ENCODE measurements at regions not wholly inside any gene's neighbourhood (a gene's known extent, or its start where the extent isn't known, plus 50 kb on each side); places are given as distances from the start of the nearest gene placed in this dataset.

DNA sequence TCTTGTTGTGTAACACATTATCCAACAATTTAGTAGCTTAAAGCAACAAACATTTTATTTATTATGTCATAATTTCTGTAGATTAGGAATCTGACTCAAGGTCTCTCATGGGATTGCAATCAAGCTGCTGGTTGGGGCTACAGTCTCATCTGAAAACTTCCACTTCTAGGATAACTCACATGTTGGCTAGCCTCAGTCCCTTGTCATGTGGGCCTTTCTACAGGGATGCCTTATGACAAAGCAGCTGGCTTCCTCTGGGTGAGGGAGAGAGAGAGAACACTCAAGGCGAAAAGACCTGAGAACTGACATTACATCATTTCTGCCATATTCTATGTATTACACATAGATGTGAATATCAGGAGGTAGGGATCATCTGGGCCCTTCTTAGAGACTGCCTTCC lies 317.9 kb upstream of the VRK2 start:
- DNase-seq, result no peak

DNA sequence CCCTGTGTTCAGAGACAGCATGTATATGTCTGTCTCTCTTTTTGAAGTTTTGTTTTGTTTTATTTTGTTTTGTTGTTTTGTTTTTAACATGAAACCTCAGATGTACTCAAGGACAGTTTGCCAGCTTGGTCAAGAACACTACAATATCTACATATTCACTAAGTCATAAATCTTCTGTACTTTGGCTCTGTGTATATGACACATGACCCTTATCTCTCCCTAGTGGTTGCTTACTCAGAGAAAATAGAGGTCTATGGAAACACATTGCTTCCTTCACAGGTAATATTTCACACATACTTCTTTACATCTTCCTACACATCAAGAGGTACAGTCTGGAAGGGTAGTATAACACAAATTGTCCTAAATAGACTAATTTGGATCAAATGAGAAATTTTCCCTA lies 312.6 kb upstream of the VRK2 start:
- DNase-seq, result no peak

DNA sequence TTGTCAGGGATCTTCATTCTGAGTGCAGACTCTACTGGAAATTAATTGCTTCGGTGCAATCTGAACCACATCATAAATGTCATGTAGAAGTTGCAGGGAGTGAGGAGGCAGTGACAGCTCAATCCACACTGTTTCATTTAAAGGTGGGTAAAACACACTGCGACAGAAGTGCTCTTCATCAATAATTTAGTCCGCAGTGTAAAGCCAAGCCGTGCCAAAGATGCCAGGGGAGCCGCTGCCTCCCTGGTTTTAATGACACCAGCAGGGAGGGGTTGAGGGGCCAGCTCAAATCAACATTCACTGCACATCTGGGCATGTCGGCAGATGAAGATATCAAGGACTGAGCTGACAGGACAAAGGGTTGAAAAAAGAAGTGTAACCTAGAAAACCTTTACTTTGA lies 305.7 kb upstream of the VRK2 start:
- DNase-seq, result no peak

DNA sequence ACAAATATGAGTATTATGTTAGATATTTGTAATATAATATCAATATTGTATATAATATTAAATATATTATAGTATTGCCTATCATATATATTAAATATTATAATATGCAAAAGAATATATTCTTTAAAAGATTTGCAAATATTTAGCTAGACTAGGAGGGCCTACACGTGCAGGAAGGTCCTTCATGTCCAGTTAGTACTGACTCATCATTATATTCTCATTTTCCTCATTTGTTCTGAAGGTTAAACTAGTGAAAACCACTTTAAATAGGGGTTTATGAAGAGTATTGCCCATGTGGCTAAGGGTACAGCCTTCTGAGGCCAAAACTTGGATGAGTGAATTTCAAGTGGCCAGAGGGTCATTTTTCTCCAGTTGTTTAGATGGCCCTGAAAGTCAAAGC lies 293.0 kb upstream of the VRK2 start:
- DNase-seq, result no peak

DNA sequence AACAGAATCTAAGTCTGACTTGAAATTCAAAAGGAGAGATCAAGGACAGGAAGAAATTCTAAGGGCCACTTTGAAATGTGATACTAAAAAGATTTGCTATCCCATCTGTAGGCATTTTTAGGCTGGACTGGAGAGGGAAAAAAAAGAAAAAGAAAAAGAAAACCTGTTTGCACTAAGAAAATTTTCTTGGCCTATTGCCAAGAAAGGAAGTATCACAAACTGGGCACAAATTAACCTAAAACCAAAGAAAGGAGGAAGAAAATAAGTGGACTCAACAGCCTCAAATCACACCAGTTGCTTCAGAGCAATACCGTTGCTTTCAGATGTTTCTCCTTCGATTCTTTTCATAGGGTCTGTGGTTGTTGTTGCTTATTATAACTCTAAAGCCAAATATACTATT lies 287.9 kb upstream of the VRK2 start:
- DNase-seq, result no peak

DNA sequence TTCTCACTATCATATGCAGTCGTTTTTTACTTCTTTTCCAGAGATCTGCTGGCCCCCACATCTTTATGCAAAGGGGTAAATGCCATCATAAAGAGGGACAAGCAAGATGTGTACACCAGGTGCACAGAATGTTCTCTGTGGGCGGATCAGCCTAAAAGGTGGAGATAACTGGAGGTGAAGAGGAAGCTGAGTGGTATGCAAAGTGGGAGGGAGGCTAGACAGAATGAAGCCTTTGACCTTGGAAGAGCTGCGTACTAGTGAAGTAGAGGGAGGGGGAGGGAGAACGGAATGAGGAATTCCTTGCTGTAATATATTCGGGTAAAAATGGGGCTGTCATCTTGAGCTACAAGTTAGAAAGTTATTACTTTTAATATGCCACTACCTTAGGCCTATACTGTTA lies 287.5 kb upstream of the VRK2 start:
- DNase-seq, result no peak

DNA sequence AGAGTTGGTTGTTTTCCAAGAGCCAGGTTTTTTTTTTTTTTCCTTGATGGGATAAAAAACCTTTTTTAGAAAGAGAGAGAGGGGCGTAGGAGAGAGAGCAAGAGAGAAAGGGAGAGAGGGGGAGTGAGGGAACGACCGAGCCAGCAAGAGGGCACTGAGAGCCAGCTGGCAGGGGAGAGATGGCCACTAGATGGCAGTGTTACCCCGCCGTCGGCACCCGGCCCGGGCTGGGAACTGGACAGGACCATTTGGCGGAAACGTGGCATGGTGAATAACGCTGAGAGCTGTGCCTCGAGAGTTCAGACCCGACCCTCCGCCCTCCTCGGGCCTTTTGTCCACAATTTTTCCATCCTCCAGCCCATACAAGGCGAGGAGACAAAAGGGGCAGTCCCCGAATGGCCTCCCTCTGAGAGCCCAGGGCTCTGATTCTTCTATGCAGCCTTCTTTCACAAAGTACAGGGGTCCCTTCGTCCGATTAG lies 286.7 kb upstream of the VRK2 start:
- DNase-seq, result peak; percentile 86

DNA sequence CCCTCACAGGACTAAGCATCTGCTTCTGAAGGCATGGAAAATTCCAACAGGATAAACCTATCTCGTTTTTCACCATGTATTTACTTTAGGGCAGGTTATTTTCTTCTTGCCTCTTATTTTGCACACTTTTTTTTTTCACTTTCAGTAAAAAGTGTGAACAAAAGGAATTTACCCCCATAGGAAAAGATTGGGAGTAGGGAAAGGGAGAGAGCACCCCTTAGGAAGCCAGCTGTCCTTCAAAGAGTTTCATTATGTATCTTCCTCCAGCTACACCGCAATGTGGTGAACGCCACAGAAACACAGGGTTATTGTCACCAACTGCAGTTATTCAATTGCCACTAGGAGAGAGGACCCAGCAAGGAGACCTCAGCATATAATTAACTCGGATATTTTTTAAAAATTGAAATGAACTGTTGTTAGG lies 286.2 kb upstream of the VRK2 start:
- no peak for DNase-seq

DNA sequence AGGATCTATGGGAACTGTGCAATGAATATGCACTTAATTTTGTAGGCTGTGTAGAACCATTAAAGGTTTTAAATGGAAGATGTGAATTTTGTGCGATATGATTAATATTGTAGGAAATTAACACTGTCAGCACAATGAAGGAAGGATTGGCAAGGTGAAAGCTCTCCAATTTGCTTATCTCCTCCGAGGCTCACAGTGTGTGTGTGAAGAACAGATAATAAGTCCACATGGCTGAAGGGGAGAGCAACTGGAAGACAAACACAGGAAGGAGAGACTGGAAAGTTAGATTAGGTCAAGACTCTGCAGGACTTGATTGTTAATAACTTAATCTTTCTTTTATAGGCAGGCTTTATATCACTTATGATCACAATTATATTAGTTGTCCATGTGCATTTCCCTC lies 269.7 kb upstream of the VRK2 start:
- no peak for DNase-seq

DNA sequence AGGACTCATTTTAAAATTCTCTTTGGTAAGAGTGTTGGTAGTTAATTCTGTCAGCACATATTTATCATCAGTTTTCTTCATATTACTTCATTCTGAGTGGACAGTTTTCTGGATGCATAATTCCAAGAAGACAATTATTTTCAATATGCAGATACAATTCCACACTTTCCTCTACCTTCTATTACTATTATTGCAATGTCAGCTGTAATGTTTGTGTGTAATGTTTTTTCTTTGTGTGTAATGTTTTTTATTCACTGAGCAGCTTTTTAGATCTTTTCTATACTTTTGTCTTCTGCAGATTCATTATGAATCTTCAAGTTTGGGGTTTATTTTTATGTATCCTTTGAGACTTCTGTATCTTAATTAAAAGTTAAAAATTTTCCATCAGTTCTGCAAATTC lies 264.0 kb upstream of the VRK2 start:
- no peak for DNase-seq

DNA sequence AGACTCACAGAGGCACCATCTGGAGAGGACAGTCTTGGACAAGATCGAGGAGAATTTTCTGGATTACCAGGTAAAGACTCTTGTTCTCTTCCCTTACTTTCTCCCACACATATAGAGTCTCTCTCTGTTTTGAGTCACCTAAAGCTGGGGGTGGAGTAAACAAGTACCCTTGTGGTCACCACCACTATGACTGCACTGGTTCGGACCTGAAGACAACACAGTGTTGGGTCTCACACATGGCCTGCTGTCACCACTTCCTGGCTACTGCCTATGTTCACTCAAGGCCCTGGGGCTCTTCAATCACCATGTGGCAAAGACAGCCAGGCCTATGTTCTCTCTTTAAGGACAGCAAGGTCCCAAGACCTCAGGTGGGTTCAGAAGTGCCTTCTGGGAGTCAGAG lies 253.3 kb upstream of the VRK2 start:
- DNase-seq, result no peak

DNA sequence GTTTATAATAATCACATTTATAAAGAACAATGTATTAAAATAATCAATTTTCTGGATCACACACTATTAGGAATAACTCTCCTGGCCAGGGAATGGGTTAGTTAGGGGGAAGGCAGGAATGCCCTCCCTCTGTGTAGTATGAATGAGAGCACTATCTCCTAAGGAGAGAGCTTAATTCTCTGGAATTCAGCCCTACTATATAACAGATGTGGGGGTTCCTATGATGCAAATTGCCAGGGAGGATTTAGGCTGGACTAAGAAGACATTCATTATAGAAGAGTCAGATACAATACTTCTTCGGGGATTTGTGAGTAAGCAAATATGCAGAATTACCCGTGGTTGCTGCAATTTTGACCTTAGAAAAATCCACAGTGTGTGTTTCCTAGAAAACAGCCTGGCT lies 250.1 kb upstream of the VRK2 start:
- DNase-seq, result no peak

DNA sequence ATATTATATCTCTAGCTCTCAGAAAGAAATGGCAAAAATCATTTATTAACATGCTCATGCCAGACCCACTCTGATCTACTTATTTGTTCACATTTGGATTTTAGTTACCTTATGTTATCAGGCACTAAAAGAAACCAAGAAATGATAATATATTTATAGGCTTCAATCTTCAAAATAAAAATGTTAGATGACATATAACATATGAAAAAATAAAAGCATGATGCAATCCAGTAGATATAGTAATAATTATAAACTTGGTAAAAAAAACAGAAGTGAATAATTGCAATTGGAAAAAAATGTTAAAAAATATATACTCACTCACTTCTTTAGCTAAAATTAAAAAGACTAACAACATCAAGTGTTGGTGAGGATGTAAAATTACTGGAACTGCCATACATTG lies 248.3 kb upstream of the VRK2 start:
- no peak for DNase-seq

DNA sequence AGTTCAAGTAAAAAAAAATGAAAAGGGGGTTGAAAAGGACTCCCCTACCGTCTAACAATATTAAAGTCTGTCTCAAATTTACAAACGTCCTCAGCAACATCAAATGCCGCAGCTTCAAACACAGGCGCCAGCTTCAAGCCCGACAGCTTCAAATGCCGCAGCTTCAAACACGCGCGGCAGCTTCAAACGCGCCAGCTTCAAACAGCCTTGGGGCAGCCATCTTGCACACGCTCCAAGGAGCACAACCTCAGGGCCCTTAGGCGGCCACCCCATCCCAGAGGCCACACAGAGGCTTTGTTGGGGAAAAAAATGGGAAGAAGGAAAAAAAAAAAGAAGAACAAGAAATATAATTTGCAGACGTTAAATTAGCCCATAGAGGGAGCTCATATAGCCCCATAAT lies 244.4 kb upstream of the VRK2 start:
- no peak for DNase-seq

DNA sequence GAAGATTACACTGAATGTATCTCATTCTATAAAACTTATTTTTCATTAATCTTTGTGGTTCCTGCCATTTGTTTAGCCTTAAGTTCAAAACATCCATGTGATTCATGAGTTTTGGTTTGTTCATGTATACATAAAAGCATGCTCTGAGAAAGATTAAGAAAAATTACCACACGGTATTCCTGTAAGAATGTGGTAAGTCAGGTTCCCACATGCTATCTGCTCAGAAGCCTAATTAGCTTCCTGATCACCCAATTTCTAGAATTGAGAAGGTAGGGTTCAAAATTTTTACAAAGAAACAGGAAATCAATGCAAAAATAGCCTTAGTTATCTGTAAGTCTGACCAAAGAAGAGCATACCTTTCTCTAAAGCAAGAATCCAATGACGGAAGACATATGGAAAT lies 241.6 kb upstream of the VRK2 start:
- DNase-seq, result no peak

DNA sequence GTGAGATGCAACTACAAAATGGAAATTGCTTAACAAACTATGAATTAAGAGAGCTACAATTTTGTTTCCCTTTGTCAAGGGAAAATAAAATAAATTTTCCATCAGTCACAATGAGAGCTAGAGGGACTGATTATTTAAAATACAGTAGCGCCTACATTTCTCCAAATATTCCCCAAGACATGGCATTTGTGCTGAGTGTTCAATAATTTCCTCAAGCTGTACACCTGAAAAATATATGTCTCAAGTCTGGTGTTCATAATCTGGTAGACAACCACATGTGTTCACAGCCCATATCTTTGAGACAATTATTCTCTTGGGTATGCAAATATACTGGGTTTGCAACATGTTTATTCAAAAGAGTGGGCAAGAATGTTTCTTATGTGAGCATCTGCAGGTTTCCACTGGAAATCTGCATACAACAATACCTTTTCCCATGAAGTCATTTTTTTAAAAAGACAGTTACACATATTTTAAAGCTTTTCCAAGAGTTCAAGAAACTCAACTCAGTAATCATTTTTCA lies 240.1 kb upstream of the VRK2 start:
- no peak for DNase-seq

DNA sequence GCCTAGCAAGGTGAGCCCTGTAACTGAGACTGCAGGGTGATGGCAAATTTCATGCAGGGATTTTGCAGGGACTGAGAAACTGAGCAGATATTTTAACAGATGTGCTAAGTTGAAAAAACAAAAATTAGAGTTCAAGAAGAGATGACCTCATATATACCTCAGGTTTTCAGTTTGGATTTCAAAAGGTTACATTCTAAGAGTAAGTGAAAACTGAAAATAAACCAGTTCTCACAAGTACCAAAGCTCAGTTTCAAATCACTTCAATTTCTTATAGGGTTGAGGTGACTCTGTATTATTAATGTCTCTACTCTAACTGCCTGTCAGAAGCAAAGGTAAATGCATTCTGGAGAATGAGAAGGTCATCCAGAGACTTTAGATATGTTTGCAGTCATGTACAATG lies 237.4 kb upstream of the VRK2 start:
- no peak for DNase-seq

DNA sequence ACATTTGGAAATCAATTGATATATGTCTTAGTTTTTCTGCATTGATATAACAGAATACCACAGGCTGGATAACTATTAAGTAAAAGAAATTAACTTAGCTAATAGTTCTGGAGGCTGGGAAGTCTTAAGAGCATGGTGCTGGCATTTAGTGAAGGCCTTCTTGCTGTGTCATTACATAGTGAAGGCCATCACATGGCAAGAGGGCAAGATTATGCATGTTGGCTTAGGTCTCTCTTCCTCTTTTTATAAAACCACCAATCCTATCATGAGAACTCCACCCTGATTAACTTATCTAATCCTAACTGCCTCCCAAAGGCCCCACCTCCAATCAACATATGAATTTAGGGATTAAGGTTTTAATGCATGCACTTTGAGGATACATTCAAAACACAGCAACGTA lies 225.5 kb upstream of the VRK2 start:
- no peak for DNase-seq

DNA sequence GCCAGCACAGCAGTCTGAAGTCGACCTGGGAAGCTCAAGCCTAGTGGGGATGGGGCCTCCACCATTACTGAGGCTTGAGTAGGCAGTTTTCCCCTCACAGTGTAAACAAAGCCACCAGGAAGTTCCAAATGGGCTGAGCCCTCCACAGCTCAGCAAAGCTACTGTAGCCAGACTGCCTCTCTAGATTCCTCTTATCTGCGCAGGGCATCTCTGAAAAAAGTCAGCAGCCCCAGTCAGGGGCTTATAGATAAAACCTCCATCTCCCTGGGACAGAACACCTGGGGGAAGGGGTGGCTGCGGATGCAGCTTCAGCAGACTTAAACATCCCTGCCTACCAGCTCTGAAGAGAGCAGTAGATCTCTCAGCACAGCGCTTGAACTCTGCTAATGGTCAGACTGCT lies 218.4 kb upstream of the VRK2 start:
- DNase-seq, result no peak

DNA sequence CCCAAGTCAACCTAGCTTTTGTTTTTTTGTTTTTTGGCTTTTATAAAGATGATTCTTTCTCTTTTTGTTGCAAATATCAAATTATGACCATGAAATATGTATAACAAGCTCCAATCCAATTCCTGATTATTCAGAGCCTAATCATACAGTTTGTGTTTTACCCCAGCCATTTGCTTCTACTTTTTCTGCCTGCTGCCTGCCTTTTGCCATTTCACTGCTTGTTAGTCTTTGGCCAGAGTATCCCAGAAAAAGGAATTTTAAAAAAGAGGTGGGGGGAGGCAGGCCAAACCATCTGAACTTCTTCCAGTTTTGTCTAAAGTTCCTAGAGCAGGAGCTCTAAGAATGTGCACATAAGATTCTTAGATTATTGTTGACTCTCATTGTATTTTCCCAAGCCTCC lies 211.9 kb upstream of the VRK2 start:
- no peak for DNase-seq

DNA sequence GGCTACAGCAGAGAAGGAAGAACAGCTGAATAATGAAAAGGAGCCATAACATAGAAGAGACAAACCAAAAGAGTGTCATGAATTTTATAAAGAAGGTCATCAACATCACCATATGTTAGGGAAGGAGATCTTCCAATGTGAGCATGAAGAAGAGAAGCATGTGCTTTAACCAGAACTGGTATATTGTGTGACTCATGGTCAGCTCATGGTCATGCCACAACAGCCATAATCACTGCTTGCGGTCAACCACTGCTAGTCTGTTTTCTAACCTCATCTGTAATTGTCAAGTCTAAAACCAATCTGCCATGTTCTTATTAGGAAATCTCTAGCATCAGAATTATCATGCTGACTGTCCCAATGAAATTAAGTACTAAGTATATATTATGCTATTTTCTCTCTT lies 204.1 kb upstream of the VRK2 start:
- DNase-seq, result no peak

DNA sequence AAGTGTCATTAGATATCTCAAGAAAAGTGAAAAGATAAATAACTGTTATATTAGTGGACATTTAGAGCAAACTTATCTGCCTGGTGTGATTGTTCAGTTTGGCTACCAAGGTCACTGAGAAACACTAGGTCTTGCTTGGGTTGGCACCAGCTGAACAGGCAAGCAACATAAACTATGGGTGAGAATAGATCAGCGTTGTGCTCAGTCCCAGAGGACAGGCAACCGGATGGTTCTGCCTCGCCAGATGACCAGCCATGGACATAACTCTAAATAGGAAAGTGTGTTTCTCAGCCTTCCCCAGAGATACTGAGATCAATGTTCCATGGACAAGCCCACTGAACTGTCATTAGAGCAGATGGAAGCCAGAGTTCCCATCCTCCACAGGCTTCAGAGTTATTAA lies 203.4 kb upstream of the VRK2 start:
- no peak for DNase-seq

DNA sequence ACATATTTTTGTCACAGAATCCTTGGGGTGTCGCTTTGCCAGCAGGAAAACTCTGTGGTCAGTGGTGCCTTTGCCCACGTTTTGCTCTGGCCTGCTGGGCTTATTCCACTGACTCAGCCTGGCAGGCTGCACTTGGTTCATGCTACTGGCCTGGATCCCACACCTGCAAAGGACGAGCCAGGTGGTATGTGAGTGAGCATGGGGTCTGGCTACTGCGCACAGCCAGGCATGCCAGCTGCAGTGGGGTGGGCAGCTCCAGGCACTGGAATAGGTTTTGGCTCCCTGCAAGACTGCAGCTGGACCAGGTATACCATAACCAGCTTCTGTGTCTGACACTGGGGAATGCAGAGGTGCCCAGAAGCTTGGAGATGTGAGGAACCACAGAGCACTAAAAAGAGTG lies 197.9 kb upstream of the VRK2 start:
- DNase-seq, result no peak

DNA sequence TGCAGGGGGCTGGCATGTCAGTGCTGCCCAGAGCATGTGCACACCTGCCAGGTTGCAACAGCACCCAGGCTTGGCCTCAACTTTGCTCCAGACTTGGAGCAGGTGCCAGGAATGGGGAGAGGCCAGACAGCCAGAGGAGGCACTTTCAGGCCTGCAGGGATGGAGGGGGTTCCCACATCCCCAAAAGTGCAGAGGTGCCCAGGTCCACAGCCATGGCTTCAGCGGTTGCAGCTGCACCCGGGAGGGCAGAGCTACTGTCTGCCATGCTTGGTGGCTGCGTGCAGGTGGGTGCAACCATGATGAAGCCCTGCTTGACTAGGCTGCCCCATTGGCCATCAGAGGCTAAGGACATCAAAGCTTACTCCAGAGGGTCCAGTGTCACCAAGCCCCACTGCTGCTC lies 196.8 kb upstream of the VRK2 start:
- DNase-seq, result no peak

DNA sequence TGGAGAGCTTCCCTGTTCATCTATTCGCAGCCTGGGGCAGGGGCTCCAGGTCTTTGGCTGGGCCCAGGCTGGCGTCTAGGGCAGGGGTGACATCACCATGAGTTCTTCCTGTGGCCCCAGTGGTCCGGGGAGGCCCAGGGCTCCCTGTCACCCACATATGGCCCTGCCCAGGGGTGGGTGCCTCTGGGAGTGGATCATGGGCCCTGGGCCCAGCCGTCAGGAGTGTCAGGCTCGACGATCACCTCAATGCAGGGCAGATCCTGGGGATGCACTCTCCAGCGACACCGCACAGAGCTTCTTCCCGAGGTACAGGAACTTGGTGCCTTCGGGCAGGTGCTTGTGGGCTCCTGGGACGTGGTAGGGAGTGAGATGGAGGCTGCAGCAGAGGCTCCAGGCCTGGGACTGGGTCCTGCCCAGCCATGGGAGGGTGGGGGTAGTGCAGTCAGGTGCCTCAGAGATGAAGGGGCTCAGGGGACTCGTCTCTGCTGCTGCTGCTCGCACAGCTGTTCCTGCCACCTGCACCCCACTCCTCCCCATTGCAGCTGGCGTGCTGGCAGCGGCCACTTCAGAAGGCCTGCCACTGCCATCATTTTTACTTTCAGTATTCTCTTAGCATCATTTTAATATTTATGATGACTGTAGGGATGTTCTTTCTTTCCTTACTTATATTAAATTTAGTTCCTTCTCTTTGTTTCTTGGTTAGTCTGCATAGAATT lies 196.0 kb upstream of the VRK2 start:
- DNase-seq, result no peak
